ENCODE measurements at regions not wholly inside any gene's neighbourhood (a gene's known extent, or its start where the extent isn't known, plus 50 kb on each side); places are given as distances from the start of the nearest gene placed in this dataset.

DNA sequence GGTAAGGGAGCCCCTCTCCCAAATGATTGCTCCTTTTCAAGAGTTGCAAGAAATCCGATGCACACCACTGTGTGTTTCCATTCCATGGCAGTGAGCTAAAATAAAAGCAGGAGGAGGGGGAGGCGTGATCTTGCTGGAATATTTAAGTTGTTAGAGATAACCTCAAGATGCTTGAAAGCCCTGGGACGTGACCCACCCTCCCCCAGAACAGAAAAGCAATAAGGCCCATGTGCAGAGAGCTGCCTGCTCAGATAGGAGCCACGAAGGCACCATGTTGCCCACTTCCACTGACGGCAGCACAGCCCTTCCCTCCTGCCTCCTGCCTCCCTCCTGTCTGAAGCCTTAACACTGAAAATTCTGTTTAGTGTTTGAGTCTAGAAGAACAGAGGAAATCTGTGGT, 432.6 kb upstream of the CDH4 start:
- WGBS, 2 donors = 30 to 31% methylated on average over 5 of the region's 5 CpGs
- H3K9me3 ChIP-seq = no peaks in the 10 kb centered on the region
- TF ChIP-seq, protein P1, sequence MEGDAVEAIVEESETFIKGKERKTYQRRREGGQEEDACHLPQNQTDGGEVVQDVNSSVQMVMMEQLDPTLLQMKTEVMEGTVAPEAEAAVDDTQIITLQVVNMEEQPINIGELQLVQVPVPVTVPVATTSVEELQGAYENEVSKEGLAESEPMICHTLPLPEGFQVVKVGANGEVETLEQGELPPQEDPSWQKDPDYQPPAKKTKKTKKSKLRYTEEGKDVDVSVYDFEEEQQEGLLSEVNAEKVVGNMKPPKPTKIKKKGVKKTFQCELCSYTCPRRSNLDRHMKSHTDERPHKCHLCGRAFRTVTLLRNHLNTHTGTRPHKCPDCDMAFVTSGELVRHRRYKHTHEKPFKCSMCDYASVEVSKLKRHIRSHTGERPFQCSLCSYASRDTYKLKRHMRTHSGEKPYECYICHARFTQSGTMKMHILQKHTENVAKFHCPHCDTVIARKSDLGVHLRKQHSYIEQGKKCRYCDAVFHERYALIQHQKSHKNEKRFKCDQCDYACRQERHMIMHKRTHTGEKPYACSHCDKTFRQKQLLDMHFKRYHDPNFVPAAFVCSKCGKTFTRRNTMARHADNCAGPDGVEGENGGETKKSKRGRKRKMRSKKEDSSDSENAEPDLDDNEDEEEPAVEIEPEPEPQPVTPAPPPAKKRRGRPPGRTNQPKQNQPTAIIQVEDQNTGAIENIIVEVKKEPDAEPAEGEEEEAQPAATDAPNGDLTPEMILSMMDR (IDR thresholded peaks at IDR 0.05) = no peak
- no peaks in the 10 kb centered on the region for H3K36me3 ChIP-seq
- H3K27ac ChIP-seq = no peak overlapping the region
- ATAC-seq = no peak
- no peak for DNase-seq
- no peak overlapping the region for H3K4me3 ChIP-seq
- H3K27me3 ChIP-seq = peaks cover 0 to 39% (median 12%) of the 10 kb centered on the region in 7 donors
- intact Hi-C loops (cut with DNase I) = no loop called here
- H3K4me1 ChIP-seq = no peaks in the 10 kb centered on the region

DNA sequence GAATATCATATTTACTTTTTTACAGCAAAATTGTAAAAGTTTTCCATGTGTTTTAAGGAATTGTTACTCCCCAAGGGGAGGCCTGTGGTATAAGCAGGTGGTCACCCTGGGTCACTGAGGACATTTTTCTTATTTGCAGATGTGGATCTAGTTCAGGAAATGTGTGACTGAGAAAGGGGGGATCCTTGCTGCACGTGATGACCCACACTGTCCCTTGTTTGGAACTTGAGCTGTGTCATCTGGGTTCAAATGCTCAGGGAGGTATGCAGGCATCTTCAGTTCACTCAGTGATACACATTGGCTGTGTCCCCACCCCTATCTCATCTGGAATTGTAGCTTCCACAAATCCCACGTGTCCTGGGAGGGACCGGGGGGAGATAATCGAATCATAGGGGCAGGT, 431.9 kb upstream of the CDH4 start:
- H3K36me3 ChIP-seq = no peaks in the 10 kb centered on the region
- H3K4me3 ChIP-seq = no peak overlapping the region
- WGBS, 2 donors = 59 to 64% methylated on average over 4 of the region's 4 CpGs
- H3K27me3 ChIP-seq = peaks cover 0 to 43% (median 14%) of the 10 kb centered on the region in 7 donors
- no peaks in the 10 kb centered on the region for H3K9me3 ChIP-seq
- H3K27ac ChIP-seq = no peak overlapping the region
- no peak for DNase-seq
- no peaks in the 10 kb centered on the region for H3K4me1 ChIP-seq
- ATAC-seq = no peak
- intact Hi-C loops (cut with DNase I) = no loop called here
- TF ChIP-seq, protein P1 (IDR thresholded peaks at IDR 0.05) = no peak

DNA sequence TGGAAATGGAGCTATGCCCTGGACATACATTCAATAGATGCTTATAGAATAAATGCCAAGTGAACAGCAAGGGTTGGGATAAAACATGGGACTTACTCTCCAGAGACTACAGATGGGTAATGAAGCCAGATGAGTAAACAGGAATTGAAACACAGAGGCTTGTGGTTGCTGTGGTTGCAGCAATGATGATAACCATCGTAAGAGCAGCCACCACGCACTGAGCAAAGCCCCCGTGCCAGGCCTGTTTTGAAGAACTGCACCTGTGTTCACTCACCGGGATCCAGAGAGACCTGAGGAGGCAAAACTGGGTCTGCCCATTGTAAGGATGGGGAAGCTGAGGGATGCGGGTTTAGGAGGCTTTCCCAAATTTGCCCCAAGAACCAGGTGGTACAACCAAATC, 431.1 kb upstream of the CDH4 start:
- Histone ChIP-seq H3K9me3 (no peaks in the 10 kb centered on the region), H3K4me3 (no peak overlapping the region), H3K27me3 (peaks cover 0 to 43% (median 17%) of the 10 kb centered on the region in 7 donors), H3K27ac (no peak overlapping the region), H3K36me3 (no peaks in the 10 kb centered on the region), H3K4me1 (no peaks in the 10 kb centered on the region)
- intact Hi-C loops (cut with DNase I) = no loop called here
- ATAC-seq (no peak), DNase-seq (no peak)
- WGBS, 2 donors = 70 to 76% methylated on average over 5 of the region's 5 CpGs
- TF ChIP-seq, protein P1 (IDR thresholded peaks at IDR 0.05) = no peak

DNA sequence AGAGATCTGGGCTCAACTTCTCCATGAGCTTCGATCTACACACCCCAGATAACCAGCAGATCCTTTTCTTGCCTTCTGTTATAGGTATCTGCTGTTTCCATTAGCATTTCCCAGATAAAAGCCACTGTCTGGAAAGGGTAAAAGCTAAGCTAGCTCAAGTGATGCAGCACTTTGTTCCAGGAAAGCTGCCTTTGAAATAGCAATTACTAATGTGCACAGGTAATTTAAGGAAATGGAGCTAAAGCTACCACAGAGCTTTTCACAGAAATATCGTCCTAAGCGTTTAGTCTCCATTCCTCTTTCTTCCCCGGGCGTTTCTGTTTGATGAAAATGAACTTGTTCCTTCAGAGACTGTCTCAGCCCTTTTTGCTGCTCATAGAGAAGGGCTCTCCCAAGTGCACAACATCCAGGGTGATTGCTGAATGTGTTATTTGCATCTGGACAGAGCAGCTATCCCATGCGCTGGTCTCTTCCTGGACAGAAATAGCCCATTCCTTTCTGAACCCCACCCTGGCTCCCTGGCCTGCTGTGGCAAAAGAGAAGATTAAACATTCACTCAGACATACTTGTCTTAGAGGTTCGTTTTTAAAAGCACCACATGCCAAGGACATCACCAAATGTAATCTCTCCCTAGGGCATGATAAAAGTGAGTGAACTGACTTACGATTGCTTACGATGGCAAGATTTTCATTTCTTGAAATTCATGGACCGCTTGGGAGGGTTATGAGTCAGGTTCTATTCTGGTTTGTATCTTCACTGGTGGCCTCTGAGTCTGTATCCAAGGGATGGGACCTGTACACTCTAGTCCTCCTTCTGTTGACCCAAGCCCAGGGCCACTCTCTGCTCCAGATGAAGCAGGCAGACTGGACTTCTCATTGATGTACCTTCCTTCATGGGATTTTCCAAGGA, 429.1 kb upstream of the CDH4 start:
- no peaks in the 10 kb centered on the region for H3K36me3 ChIP-seq
- DNase-seq = no peak
- H3K4me1 ChIP-seq = no peaks in the 10 kb centered on the region
- peaks cover 0 to 35% (median 17%) of the 10 kb centered on the region in 7 donors for H3K27me3 ChIP-seq
- intact Hi-C loops (cut with DNase I) = no loop called here
- WGBS, 2 donors = 59 to 64% methylated on average over 10 of the region's 10 CpGs
- no peak for ATAC-seq
- H3K27ac ChIP-seq = no peak overlapping the region
- H3K4me3 ChIP-seq = no peak overlapping the region
- TF ChIP-seq, protein P1 (IDR thresholded peaks at IDR 0.05) = no peak
- peaks cover 0 to 12% (median 0%) of the 10 kb centered on the region in 11 donors for H3K9me3 ChIP-seq

Measured in heart right ventricle (tissue), 16 donors.